ENCODE measurements at regions not wholly inside any gene's neighbourhood (a gene's known extent, or its start where the extent isn't known, plus 50 kb on each side); places are given as distances from the start of the nearest gene placed in this dataset.

DNA sequence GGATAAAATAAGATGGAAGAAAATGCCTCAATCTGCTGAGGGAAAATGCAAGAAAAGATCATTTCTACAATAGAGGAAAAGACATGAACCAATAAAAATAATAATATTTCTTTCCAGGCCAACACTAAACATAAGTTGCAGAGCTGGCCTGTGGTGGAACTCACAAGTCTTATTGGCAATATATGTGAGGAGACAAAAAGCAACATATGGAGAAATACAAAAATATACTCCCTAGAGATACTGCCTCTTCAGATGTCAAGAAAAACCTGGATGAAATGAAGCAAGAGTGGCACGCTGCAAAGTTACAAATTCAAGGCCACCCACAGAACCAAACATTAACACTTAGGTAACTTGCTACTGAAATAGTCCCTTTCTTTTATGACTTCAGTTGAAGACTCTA is 264.9 kb upstream of the FMN2 start:
- TF ChIP-seq POLR2A (IDR thresholded peaks at IDR 0.05), result no peak
- no peak for TF ChIP-seq CTCF (IDR thresholded peaks at IDR 0.05)
- no peak for TF ChIP-seq POLR2AphosphoS5 (IDR thresholded peaks at IDR 0.05)
- no peak for TF ChIP-seq EP300 (IDR thresholded peaks at IDR 0.05)
